NCI-H146 (cell line): ENCODE measurements at regions not wholly inside any gene's neighbourhood (a gene's known extent, or its start where the extent isn't known, plus 50 kb on each side); places are given as distances from the start of the nearest gene placed in this dataset.

Experiments
- DNase-seq: peaks from one replicate; lab custom pipeline; 2025; lab: John Stamatoyannopoulos, UW

- no peak for DNase-seq
Observed at GRCh38 chr4:156595041-156595440, 376.6 kb downstream of the PDGFC start.

- no peak for DNase-seq
Observed at GRCh38 chr4:156594624-156595023, 377.0 kb downstream of the PDGFC start.

- no peak for DNase-seq
Observed at GRCh38 chr4:156593464-156593863, 378.1 kb downstream of the PDGFC start.

GRCh38 chr4:156591679-156592078 lies 379.9 kb downstream of the PDGFC start:
- no peak for DNase-seq

GRCh38 chr4:156584100-156584499 lies 387.5 kb downstream of the PDGFC start:
- no peak for DNase-seq

- no peak for DNase-seq
Observed at GRCh38 chr4:156583265-156583664, 388.3 kb downstream of the PDGFC start.

- DNase-seq, result no peak
Observed at GRCh38 chr4:156581282-156582063, 390.1 kb downstream of the PDGFC start.

GRCh38 chr4:156578713-156579112 lies 392.9 kb downstream of the PDGFC start:
- no peak for DNase-seq

- DNase-seq, result no peak
Observed at GRCh38 chr4:156578005-156578404, 393.6 kb downstream of the PDGFC start.

- DNase-seq, result no peak
Observed at GRCh38 chr4:156576946-156577345, 394.7 kb downstream of the PDGFC start.

GRCh38 chr4:156575430-156576073 lies 396.0 kb downstream of the PDGFC start:
- no peak for DNase-seq

GRCh38 chr4:156571146-156571545 lies 400.5 kb downstream of the PDGFC start:
- DNase-seq, result no peak

GRCh38 chr4:156569535-156569934 lies 402.1 kb downstream of the PDGFC start:
- no peak for DNase-seq

GRCh38 chr4:156568484-156568883 lies 403.1 kb downstream of the PDGFC start:
- DNase-seq, result peak; percentile 1

GRCh38 chr4:156568041-156568440 lies 403.6 kb downstream of the PDGFC start:
- no peak for DNase-seq

- DNase-seq, result no peak
Observed at GRCh38 chr4:156560701-156561100, 410.9 kb downstream of the PDGFC start.

GRCh38 chr4:156559346-156559745 lies 412.3 kb downstream of the PDGFC start:
- DNase-seq, result no peak

GRCh38 chr4:156558373-156559025 lies 413.1 kb downstream of the PDGFC start:
- DNase-seq, result peak; percentile 7

GRCh38 chr4:156557920-156558319 lies 413.7 kb downstream of the PDGFC start:
- no peak for DNase-seq

- DNase-seq, result no peak
Observed at GRCh38 chr4:156556336-156556735, 415.3 kb downstream of the PDGFC start.

- DNase-seq, result no peak
Observed at GRCh38 chr4:156553659-156554058, 417.9 kb downstream of the PDGFC start.

GRCh38 chr4:156547891-156548290 lies 423.7 kb downstream of the PDGFC start:
- DNase-seq, result no peak

GRCh38 chr4:156547439-156547838 lies 424.2 kb downstream of the PDGFC start:
- DNase-seq, result no peak
